AG10803 (cell line): ENCODE measurements at regions not wholly inside any gene's neighbourhood (a gene's known extent, or its start where the extent isn't known, plus 50 kb on each side); places are given as distances from the start of the nearest gene placed in this dataset.

ENCODE experiments used
- DNase-seq: peaks from one replicate; pipeline ENCODE4 v3.0.0; 2010; ENCODE audit warnings: low read depth
- H3K4me3 ChIP-seq: 2 replicates; pipeline ENCODE4 v1.5.1; 2011; ENCODE audit warnings: mild to moderate bottlenecking, low read length, control low read depth
- CTCF ChIP-seq: conservative IDR thresholded peaks from 2 replicates; pipeline ENCODE4 v1.5.1; 2011; ENCODE audit warnings: mild to moderate bottlenecking, low read length, control low read depth, inconsistent platforms

- no peak for TF ChIP-seq CTCF
- no peak overlapping the region for H3K4me3 ChIP-seq
- no peak for DNase-seq
Observed at GRCh38 chr13:103283451-103283820, 217.2 kb upstream of the SLC10A2 start.

- no peak for TF ChIP-seq CTCF
- no peak overlapping the region for H3K4me3 ChIP-seq
- no peak for DNase-seq
Observed at GRCh38 chr13:103282571-103283450, 216.6 kb upstream of the SLC10A2 start.

GRCh38 chr13:103277959-103278694 lies 211.9 kb upstream of the SLC10A2 start:
- DNase-seq: no peak
- no peak for TF ChIP-seq CTCF

GRCh38 chr13:103276775-103277498 lies 210.7 kb upstream of the SLC10A2 start:
- no peak for DNase-seq
- TF ChIP-seq CTCF: no peak
- no peak overlapping the region for H3K4me3 ChIP-seq

More at GRCh38 chr13:103277959-103278694, 211.9 kb upstream of the SLC10A2 start:
- H3K4me3 ChIP-seq: no peak overlapping the region

GRCh38 chr13:103275722-103276121 lies 209.5 kb upstream of the SLC10A2 start:
- TF ChIP-seq CTCF: no peak
- no peak for DNase-seq
- H3K4me3 ChIP-seq: no peak overlapping the region

GRCh38 chr13:103275081-103275480 lies 208.9 kb upstream of the SLC10A2 start:
- H3K4me3 ChIP-seq: no peak overlapping the region
- TF ChIP-seq CTCF: no peak
- no peak for DNase-seq
